D721Med (cell line): ENCODE measurements at regions not wholly inside any gene's neighbourhood (a gene's known extent, or its start where the extent isn't known, plus 50 kb on each side); places are given as distances from the start of the nearest gene placed in this dataset.

Source experiments
- DNase-seq: peaks from one replicate; pipeline ENCODE4 v3.0.0; 2011; ENCODE audit warnings: low spot score; ENCODE audit not compliant: insufficient read length
- FAIRE-seq: peaks from 2 replicates; lab custom pipeline; 2011; peaks lifted over from hg19 to GRCh38; lab: Jason Lieb, UNC
- CTCF ChIP-seq: IDR thresholded peaks from 2 replicates; pipeline ENCODE4 v1.5.1; 2012; ENCODE audit warnings: mild to moderate bottlenecking, control low read depth; ENCODE audit not compliant: insufficient read depth; ENCODE audit errors: missing control alignments

GRCh38 chr2:45154144-45154543 lies 144.9 kb upstream of the SIX2 start:
- no peak for TF ChIP-seq CTCF
- FAIRE-seq (no peak), DNase-seq (no peak)

- no peak for TF ChIP-seq CTCF
- no peak for FAIRE-seq
Measured at GRCh38 chr2:45153121-45153520, 143.9 kb upstream of the SIX2 start.

GRCh38 chr2:45152691-45153090 lies 143.4 kb upstream of the SIX2 start:
- TF ChIP-seq CTCF: no peak
- DNase-seq (no peak), FAIRE-seq (no peak)

More at GRCh38 chr2:45153121-45153520, 143.9 kb upstream of the SIX2 start:
- DNase-seq: no peak

GRCh38 chr2:45145073-45145899 lies 136.0 kb upstream of the SIX2 start:
- FAIRE-seq (no peak), DNase-seq (no peak)
- no peak for TF ChIP-seq CTCF

GRCh38 chr2:45141883-45142866 lies 132.9 kb upstream of the SIX2 start:
- TF ChIP-seq CTCF: no peak
- DNase-seq (no peak), FAIRE-seq (no peak)

GRCh38 chr2:45140675-45141074 lies 131.4 kb upstream of the SIX2 start:
- no peak for DNase-seq
- FAIRE-seq: no peak
- no peak for TF ChIP-seq CTCF
